Activated naive CD8-positive, alpha-beta T cell treated with anti-CD3 and anti-CD28 coated beads, Interleukin-2, amount 50 U/mL, for 24 hours (primary cell): ENCODE measurements at regions not wholly inside any gene's neighbourhood (a gene's known extent, or its start where the extent isn't known, plus 50 kb on each side); places are given as distances from the start of the nearest gene placed in this dataset.

Source experiments
- ATAC-seq: fragments of 150-1000 bp; cut with Tn5 transposase; one replicate; pipeline ENCODE4 v1.10.0; 2021
- DNase-seq: peaks from one replicate; pipeline ENCODE4 v3.0.0; 2021
- H3K27ac Mint-ChIP-seq: one replicate; pipeline ENCODE4 v1.8.0; 2021; ENCODE audit warnings: mild to moderate bottlenecking, mixed read lengths
- H3K27me3 Mint-ChIP-seq: one replicate; pipeline ENCODE4 v1.8.0; 2021; ENCODE audit warnings: mixed read lengths
- H3K36me3 Mint-ChIP-seq: one replicate; pipeline ENCODE4 v1.8.0; 2021; ENCODE audit warnings: low read depth, mixed read lengths
- H3K4me1 Mint-ChIP-seq: one replicate; pipeline ENCODE4 v1.8.0; 2021; ENCODE audit warnings: mixed read lengths
- H3K4me3 Mint-ChIP-seq: one replicate; pipeline ENCODE4 v1.8.0; 2021; ENCODE audit warnings: mild to moderate bottlenecking, moderate library complexity, mixed read lengths
- H3K9me3 Mint-ChIP-seq: one replicate; pipeline ENCODE4 v1.8.0; 2021; ENCODE audit warnings: mixed read lengths

DNA sequence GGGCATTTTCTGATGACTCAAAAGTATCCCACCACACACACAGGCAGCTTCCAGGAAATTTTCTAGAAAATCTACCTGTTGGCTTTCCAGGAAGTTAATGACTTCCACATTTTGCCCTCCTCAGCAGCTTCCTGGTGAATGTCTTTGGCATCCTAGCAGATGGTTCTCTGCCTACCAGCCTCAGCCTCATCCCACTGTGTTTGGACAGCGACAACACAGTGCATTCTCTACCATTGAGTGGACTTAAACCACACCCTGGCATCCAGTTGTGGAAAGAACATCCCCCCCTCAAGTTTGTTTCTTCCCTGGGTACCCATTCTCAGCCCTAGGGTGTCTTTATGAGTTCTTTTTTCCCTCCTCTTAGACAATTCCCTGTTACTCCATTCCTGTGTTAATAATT is 50.8 kb upstream of the GADL1 start:
- Mint-ChIP-seq H3K27ac (no peak overlapping the region), H3K36me3 (no peaks in the 10 kb centered on the region), H3K9me3 (no peaks in the 10 kb centered on the region), H3K4me1 (peaks cover 1% of the 10 kb centered on the region), H3K27me3 (no peaks in the 10 kb centered on the region), H3K4me3 (no peak overlapping the region)
- DNase-seq, result no peak
- ATAC-seq, result no peak

DNA sequence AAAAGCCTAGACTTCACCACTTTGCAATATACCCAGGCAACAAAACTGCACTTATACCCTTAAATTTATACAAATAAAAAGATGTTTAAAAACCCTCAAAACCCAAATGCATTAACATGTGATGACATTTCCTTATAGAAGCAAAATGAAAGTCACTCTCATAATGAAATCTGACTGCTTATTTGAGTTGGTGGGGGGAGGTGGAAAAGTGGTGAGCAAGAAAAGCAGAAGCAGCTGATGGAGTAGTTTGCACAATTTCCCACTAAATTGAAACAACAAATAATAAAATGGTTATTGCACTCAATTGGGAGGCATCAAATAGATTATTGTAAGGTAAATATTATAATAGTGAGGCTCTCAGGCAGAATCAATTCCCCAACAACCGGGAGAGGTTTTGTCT is 54.0 kb upstream of the GADL1 start:
- H3K27ac Mint-ChIP-seq, result no peak overlapping the region
- ATAC-seq (no peak), DNase-seq (no peak)
- H3K27me3 Mint-ChIP-seq, result no peaks in the 10 kb centered on the region
- no peaks in the 10 kb centered on the region for H3K9me3 Mint-ChIP-seq
- H3K4me3 Mint-ChIP-seq, result no peak overlapping the region
- H3K4me1 Mint-ChIP-seq, result peaks cover 1% of the 10 kb centered on the region
- H3K36me3 Mint-ChIP-seq, result no peaks in the 10 kb centered on the region

DNA sequence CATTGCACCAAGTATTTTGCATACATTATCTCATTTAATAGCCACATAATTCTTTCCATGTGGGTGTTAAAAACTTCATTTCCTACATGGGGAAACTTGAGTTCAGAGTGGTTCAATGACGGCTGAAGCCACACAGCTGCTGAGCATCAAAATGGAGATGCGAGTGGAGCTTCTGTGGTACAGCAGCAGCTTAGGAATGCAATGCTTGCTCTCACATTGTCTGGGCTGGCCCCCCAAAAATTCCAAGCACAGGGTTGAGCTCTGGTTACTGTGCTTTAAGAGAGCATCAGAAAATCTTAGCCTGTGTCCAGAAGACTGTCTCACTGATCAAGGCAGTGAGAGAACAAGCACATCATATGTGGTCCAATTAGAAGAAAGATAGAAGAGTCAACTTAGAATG is 57.4 kb upstream of the GADL1 start:
- peaks cover 1% of the 10 kb centered on the region for H3K4me1 Mint-ChIP-seq
- no peak overlapping the region for H3K27ac Mint-ChIP-seq
- no peak overlapping the region for H3K4me3 Mint-ChIP-seq
- DNase-seq, result no peak
- H3K27me3 Mint-ChIP-seq, result no peaks in the 10 kb centered on the region
- ATAC-seq, result no peak
- H3K9me3 Mint-ChIP-seq, result no peaks in the 10 kb centered on the region
- no peaks in the 10 kb centered on the region for H3K36me3 Mint-ChIP-seq

DNA sequence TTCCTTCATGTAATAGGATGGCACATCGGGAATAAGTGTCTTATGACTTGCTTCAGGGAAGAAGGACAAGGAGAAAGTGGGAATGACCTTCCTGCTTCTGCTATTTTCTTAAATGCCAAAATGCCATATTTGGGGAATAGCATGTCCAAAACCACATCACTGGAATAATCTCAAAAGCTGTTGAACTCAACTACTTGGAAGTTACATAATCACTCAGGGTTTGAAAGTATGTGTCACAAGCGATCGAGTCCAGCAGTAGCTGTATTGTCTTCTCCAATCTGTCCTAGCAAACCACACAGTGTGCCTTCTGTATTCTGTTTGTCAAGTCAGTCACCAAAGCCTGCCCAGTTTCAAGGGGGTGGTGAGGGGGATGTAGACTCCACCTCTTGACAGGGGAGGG is 58.3 kb upstream of the GADL1 start:
- ATAC-seq (no peak), DNase-seq (no peak)
- Mint-ChIP-seq H3K4me3 (no peak overlapping the region), H3K4me1 (peaks cover 1% of the 10 kb centered on the region), H3K27ac (no peak overlapping the region), H3K36me3 (no peaks in the 10 kb centered on the region), H3K27me3 (no peaks in the 10 kb centered on the region), H3K9me3 (no peaks in the 10 kb centered on the region)

DNA sequence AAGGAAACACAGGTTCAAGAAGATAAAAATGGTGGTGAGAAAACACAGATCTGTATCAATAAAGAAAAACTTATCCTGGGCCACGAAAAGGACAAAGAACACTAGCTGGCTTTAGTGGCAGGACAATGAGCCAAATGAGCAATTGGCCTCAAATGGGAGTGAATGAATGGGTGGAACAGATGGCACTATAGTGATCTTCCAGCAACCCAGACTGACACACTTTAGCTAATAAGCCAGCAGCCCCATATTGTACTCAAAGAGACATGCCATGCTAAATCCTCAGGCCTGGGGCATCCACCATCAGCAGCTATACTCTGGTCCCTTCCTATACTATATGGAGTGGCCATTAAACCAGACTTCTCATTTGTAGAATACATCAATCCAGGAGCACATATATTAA is 60.0 kb upstream of the GADL1 start:
- ATAC-seq (no peak), DNase-seq (no peak)
- H3K27ac Mint-ChIP-seq, result no peak overlapping the region

DNA sequence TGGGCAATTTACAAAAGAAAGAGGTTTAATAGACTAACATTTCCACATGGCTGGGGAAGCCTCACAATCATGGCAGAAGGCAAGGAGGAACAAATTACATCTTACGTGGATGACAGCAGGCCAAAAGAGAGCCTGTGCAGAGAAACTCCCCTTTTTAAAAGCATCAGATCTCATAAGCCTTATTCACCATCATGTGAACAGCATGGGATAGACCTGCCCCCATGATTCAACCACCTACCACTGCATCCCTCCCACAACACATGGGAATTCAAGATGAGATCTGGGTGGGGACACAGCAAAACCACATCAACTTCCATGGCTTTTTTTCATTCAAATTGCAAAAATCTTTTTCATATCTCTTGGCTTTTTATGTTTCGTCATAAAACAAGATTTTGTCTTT is 67.6 kb upstream of the GADL1 start:
- no peak for DNase-seq
- no peaks in the 10 kb centered on the region for H3K27me3 Mint-ChIP-seq
- H3K4me1 Mint-ChIP-seq, result no peaks in the 10 kb centered on the region
- ATAC-seq, result no peak
- no peak overlapping the region for H3K4me3 Mint-ChIP-seq
- H3K27ac Mint-ChIP-seq, result no peak overlapping the region
- H3K9me3 Mint-ChIP-seq, result peaks cover 9% of the 10 kb centered on the region
- no peaks in the 10 kb centered on the region for H3K36me3 Mint-ChIP-seq

More for the DNA sequence above, 60.0 kb upstream of the GADL1 start:
- no peaks in the 10 kb centered on the region for H3K27me3 Mint-ChIP-seq
- H3K4me3 Mint-ChIP-seq, result no peak overlapping the region
- H3K36me3 Mint-ChIP-seq, result no peaks in the 10 kb centered on the region
- no peaks in the 10 kb centered on the region for H3K4me1 Mint-ChIP-seq
- peaks cover 9% of the 10 kb centered on the region for H3K9me3 Mint-ChIP-seq

DNA sequence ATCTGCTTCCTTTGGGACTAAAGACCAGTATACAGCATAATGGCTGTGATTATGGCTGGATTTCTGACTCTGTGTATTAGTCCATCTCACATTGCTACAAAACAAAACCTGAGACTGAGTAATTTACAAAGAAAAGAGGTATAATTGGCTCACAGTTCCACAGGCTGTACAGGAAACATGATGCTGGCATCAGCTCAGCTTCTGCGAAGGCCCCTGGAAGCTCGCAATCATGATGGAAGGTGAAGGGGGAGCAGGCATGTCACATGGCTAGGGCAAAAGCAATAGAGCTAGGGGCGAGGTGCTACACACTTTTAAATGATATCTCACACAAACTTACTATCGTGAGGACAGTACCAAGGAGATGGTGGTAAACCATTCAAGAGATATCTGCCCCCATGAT is 68.0 kb upstream of the GADL1 start:
- Mint-ChIP-seq H3K9me3 (peaks cover 9% of the 10 kb centered on the region), H3K36me3 (no peaks in the 10 kb centered on the region)

DNA sequence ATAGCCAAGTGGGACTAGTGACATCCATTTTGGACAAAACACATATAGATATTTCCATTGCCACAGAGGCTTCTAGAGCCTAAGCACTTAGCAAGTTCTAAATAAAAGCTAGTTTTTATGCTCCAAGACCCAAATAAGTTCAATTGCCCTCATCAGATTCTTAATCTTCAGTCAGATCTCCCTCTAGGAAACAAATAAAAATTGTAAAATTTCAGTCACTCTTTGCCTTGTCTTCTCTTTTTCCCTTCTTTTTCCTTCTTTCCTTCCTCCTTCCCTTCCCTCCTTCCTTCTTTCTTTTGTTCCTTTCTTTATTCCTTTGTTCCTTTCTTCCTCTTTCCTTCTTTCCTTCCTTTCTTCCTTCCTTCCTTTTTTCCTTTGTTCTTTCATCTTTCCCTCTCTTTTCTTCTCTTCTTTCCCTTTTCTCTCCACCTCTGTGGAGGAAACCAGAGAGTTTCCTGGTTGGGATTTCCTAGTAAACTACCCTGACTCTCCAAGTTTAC is 68.8 kb upstream of the GADL1 start:
- Mint-ChIP-seq H3K9me3 (peaks cover 6% of the 10 kb centered on the region), H3K36me3 (no peaks in the 10 kb centered on the region), H3K27me3 (no peaks in the 10 kb centered on the region), H3K4me3 (no peak overlapping the region), H3K27ac (no peak overlapping the region), H3K4me1 (no peaks in the 10 kb centered on the region)
- no peak for ATAC-seq
- DNase-seq, result no peak

More for the DNA sequence above, 68.0 kb upstream of the GADL1 start:
- Mint-ChIP-seq H3K27ac (no peak overlapping the region), H3K4me1 (no peaks in the 10 kb centered on the region), H3K27me3 (no peaks in the 10 kb centered on the region), H3K4me3 (no peak overlapping the region)
- ATAC-seq (no peak), DNase-seq (no peak)

DNA sequence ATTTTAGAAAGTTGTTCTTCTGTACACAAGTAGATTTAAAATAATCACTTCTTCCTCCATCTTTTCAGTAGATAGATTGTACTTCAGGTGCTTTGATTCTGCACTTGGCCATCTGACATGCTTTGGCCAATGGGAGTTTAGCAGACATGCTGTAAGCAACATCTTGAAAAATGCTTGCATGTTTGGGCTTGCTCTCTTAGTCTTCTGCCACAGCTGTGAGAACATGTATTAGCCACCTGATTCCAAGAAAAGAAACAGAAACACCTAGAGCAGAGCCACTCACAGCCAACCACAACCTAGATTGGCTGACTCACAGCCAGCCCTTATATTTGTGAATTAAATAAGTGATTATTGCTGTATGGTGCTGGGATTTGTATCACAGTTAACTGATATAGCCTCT is 70.2 kb upstream of the GADL1 start:
- H3K4me3 Mint-ChIP-seq, result no peak overlapping the region
- H3K4me1 Mint-ChIP-seq, result no peaks in the 10 kb centered on the region
- H3K9me3 Mint-ChIP-seq, result no peaks in the 10 kb centered on the region
- no peak for DNase-seq
- H3K36me3 Mint-ChIP-seq, result no peaks in the 10 kb centered on the region
- H3K27me3 Mint-ChIP-seq, result no peaks in the 10 kb centered on the region
- ATAC-seq, result peak; percentile 46
- H3K27ac Mint-ChIP-seq, result no peak overlapping the region

DNA sequence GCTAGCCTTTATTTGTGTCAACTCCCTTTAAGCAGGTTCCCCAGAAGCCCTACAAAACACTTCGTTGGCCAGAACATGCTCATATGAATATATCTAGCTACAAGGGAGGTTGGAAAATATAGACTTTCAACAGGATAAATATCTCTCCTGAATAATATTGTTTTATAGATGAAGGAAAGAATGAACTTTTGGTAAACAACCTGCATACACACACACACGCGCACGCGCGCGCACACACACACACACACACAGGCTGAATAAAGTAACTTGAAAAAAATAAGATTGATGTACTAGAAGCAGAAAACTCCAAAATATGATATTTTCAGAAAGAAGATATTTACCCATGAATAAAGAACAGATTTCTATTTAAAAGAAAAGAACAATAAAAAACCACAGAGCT is 72.4 kb upstream of the GADL1 start:
- H3K36me3 Mint-ChIP-seq, result no peaks in the 10 kb centered on the region
- no peak for ATAC-seq
- H3K27ac Mint-ChIP-seq, result no peak overlapping the region
- H3K27me3 Mint-ChIP-seq, result no peaks in the 10 kb centered on the region
- DNase-seq, result no peak
- H3K4me1 Mint-ChIP-seq, result no peaks in the 10 kb centered on the region
- no peak overlapping the region for H3K4me3 Mint-ChIP-seq
- H3K9me3 Mint-ChIP-seq, result no peaks in the 10 kb centered on the region

DNA sequence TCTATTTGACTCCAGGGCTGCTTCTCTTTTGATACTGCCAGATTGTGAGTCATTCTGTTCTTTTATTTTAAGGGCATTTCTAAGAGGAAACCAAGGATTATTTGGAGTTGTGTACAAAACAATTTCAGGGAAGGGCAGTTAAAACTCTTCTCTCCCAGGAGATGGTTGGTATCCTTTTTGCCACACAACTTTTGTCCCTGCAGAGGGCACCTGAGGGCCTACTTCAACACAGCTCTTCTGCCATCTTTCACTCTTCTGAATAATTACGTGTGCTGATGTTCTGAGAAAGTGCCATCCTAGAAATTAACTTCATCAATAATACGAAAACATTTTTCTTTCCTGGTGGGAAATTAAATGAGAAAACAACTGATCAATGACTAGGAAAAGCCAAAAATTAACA is 75.7 kb upstream of the GADL1 start:
- Mint-ChIP-seq H3K27ac (no peak overlapping the region), H3K27me3 (no peaks in the 10 kb centered on the region), H3K4me3 (no peak overlapping the region), H3K4me1 (no peaks in the 10 kb centered on the region), H3K36me3 (no peaks in the 10 kb centered on the region), H3K9me3 (no peaks in the 10 kb centered on the region)
- no peak for DNase-seq
- ATAC-seq, result no peak

DNA sequence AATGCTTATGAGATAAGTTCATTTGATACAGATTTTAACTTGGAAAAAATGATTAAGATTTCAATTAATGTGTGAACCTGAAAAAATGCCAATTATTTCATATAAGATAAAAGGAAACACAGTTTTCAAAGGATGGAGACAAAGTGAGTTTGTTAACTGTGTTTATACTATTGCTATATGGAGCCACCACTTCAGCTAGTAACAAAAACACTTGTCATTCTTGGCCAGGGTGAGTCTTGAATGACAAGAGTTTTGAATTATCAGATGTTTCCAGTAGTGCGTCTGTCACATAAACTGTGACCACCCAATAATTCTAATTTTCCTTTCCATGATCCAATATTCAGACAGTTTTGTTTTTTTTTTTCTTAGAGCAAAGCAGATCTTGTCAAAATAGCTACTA is 78.0 kb upstream of the GADL1 start:
- H3K4me3 Mint-ChIP-seq, result no peak overlapping the region
- no peaks in the 10 kb centered on the region for H3K4me1 Mint-ChIP-seq
- no peaks in the 10 kb centered on the region for H3K9me3 Mint-ChIP-seq
- no peak overlapping the region for H3K27ac Mint-ChIP-seq
- ATAC-seq (no peak), DNase-seq (no peak)
- no peaks in the 10 kb centered on the region for H3K27me3 Mint-ChIP-seq
- no peaks in the 10 kb centered on the region for H3K36me3 Mint-ChIP-seq

DNA sequence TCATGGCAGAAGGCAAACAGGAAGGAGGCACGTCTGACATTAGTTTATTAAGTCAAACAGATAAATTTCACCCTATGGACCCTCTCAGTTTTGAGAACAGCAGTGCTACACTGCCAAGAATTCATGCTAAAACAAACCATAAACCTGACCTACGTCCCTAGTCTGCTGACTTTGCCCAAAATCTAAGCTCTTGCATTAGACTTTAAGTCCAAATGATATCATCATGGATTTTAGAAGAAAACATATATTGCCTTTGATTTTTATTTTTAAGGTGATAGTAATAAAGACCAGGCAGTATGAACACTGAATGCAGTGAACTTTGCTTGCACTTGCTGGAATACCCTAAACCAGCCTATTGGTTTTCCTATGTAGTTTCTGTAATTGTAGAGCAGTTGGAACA is 79.6 kb upstream of the GADL1 start:
- Mint-ChIP-seq H3K27ac (no peak overlapping the region), H3K36me3 (no peaks in the 10 kb centered on the region), H3K4me3 (no peak overlapping the region), H3K9me3 (no peaks in the 10 kb centered on the region), H3K27me3 (no peaks in the 10 kb centered on the region), H3K4me1 (no peaks in the 10 kb centered on the region)
- ATAC-seq, result no peak
- no peak for DNase-seq

DNA sequence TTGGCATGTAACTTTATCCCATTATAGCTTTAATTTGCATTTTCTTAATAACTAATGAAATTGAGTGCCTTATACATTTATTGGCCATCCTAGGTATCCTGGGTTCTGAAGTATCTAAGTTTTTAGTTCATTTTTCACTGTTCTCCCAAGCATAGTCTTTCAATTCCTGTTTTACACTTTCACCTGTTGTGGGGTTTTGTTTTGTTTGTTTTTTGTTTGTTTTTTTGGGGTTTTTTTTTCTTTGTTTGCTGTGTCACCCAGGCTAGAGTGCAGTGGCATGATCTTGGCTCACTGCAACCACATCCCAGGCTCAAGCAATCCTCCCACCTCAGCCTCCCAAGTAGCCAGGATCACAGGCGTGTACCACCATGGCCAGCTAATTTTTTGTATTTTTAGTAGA is 83.1 kb upstream of the GADL1 start:
- no peak overlapping the region for H3K27ac Mint-ChIP-seq
- ATAC-seq (no peak), DNase-seq (no peak)
- no peaks in the 10 kb centered on the region for H3K27me3 Mint-ChIP-seq
- H3K4me1 Mint-ChIP-seq, result no peaks in the 10 kb centered on the region
- H3K9me3 Mint-ChIP-seq, result no peaks in the 10 kb centered on the region
- H3K4me3 Mint-ChIP-seq, result no peak overlapping the region
- no peaks in the 10 kb centered on the region for H3K36me3 Mint-ChIP-seq

DNA sequence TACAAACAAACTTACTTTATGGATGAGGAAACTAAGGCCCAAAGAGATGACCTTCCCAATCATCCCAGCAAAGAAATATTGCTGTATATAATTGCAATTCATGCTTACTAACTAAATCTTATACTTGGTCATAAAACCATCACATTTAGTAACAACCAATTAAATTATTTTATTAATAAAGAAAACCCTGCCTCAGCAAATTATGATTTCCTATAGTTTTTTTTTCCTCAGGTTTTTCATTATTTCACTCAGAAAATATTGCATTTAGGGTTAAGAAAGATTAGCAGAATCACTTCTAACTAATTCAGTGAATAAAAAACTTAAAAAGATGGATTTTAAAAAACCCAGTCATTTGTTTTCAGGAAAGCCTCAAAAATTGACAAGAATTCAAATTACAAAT is 86.5 kb upstream of the GADL1 start:
- Mint-ChIP-seq H3K9me3 (no peaks in the 10 kb centered on the region), H3K4me3 (no peak overlapping the region), H3K27ac (no peak overlapping the region), H3K27me3 (no peaks in the 10 kb centered on the region), H3K36me3 (no peaks in the 10 kb centered on the region), H3K4me1 (no peaks in the 10 kb centered on the region)
- ATAC-seq, result no peak
- no peak for DNase-seq

DNA sequence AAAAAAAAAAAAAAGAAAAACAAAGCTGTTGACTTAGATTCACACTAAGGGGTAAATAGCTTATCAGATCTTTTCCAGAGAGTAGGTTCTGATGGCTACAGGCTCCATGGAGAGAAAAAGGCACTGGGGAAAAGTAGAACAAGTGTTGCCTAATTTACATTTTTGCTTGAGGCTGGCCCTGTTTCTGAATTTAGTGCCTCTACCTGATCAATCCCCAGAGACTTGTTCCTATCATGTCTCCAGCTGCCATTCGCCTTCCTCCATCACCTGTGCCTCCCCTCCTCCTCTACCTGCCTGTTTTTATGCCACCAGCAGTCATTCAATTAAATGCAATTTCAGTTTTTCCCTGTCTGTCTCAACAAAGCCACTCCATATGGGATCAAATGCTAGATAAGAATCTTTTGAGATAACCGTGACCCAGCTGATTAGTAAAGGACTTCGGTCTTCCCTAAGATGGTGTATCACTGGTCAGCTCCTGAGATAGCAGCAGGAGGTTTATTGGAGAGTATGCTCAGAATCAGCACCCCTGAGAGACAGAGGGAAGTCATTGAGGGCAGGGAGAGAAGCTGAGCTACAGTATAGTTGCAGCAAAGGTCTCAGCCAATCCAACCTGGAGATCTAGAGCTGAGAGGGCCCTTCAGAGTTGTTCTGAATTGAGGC is 88.1 kb upstream of the GADL1 start:
- Mint-ChIP-seq H3K9me3 (no peaks in the 10 kb centered on the region), H3K4me3 (no peak overlapping the region), H3K27me3 (no peaks in the 10 kb centered on the region), H3K4me1 (no peaks in the 10 kb centered on the region), H3K36me3 (no peaks in the 10 kb centered on the region), H3K27ac (no peak overlapping the region)
- ATAC-seq (no peak), DNase-seq (no peak)
